ENCODE measurements at regions not wholly inside any gene's neighbourhood (a gene's known extent, or its start where the extent isn't known, plus 50 kb on each side); places are given as distances from the start of the nearest gene placed in this dataset.

GRCh38 chr5:130272837-130273236 is 368.6 kb downstream of the CHSY3 start:
- ChIA-PET CTCF (no interaction called here), POLR2A (no interaction called here)
- H3K36me3 ChIP-seq (ENCODE audit: control insufficient read depth in 2 of 2, insufficient read depth in 1 of 2, low read length in 2 of 2) = no peaks in the 10 kb centered on the region
- H3K27ac ChIP-seq (ENCODE audit: extremely low read depth, low read depth, low read length) = no peak overlapping the region
- no peak for TF ChIP-seq ELK4 (IDR thresholded peaks at IDR 0.05; ENCODE audit: borderline replicate concordance, low read depth, low read length)
- TF ChIP-seq PRDM10 (tag by site-specific recombination; IDR thresholded peaks at IDR 0.05) = no peak
- no peak for TF ChIP-seq BCL11A (tag by site-specific recombination; IDR thresholded peaks at IDR 0.05; ENCODE audit: low read depth)
- no peak for TF ChIP-seq ZBTB7A (tag by site-specific recombination; IDR thresholded peaks at IDR 0.05; ENCODE audit: low read depth)
- no peak for TF ChIP-seq KLF8 (tag by site-specific recombination; IDR thresholded peaks at IDR 0.05)
- TF ChIP-seq ZSCAN16 (tag by site-specific recombination; IDR thresholded peaks at IDR 0.05) = no peak
- no peak for TF ChIP-seq ZNF768 (tag by site-specific recombination; IDR thresholded peaks at IDR 0.05)
- TF ChIP-seq ZFP37 (tag by site-specific recombination; IDR thresholded peaks at IDR 0.05) = no peak
- no peak for TF ChIP-seq ZNF670 (tag by site-specific recombination; IDR thresholded peaks at IDR 0.05; ENCODE audit: low read depth)
- TF ChIP-seq ZNF350 (tag by site-specific recombination; IDR thresholded peaks at IDR 0.05) = no peak
- TF ChIP-seq ZNF146 (tag by site-specific recombination; IDR thresholded peaks at IDR 0.05) = no peak
- TF ChIP-seq ZFHX2 (tag by site-specific recombination; conservative IDR thresholded peaks at IDR 0.05) = no peak
- no peak for TF ChIP-seq ZNF132 (tag by site-specific recombination; IDR thresholded peaks at IDR 0.05; ENCODE audit: borderline replicate concordance)
- TF ChIP-seq PATZ1 (tag by site-specific recombination; IDR thresholded peaks at IDR 0.05) = no peak
- TF ChIP-seq ZBTB49 (tag by site-specific recombination; IDR thresholded peaks at IDR 0.05; ENCODE audit: low read depth) = no peak
- TF ChIP-seq ZNF239 (tag by site-specific recombination; IDR thresholded peaks at IDR 0.05) = no peak
- no peak overlapping the region for H3K4me3 ChIP-seq (ENCODE audit: low read depth, low read length)
- no peaks in the 10 kb centered on the region for H3K4me1 ChIP-seq (ENCODE audit: control insufficient read depth, insufficient read depth, low read length)
- H3K9me3 ChIP-seq (ENCODE audit: control insufficient read depth, insufficient read depth, low read depth, low read length) = no peaks in the 10 kb centered on the region

- ChIA-PET CTCF (no interaction called here), POLR2A (no interaction called here)
- H3K36me3 ChIP-seq (ENCODE audit: control insufficient read depth in 2 of 2, insufficient read depth in 1 of 2, low read length in 2 of 2) = no peaks in the 10 kb centered on the region
- H3K27ac ChIP-seq (ENCODE audit: extremely low read depth, low read depth, low read length) = no peak overlapping the region
- H3K9me3 ChIP-seq (ENCODE audit: control insufficient read depth, insufficient read depth, low read depth, low read length) = no peaks in the 10 kb centered on the region
- H3K4me1 ChIP-seq (ENCODE audit: control insufficient read depth, insufficient read depth, low read length) = no peaks in the 10 kb centered on the region
- H3K4me3 ChIP-seq (ENCODE audit: low read depth, low read length) = no peak overlapping the region
- no peak for TF ChIP-seq ZNF645 (tag by site-specific recombination; IDR thresholded peaks at IDR 0.05)
- no peak for TF ChIP-seq ZBTB7A (tag by site-specific recombination; IDR thresholded peaks at IDR 0.05; ENCODE audit: low read depth)
- TF ChIP-seq YY2 (tag by site-specific recombination; IDR thresholded peaks at IDR 0.05) = no peak
- no peak for TF ChIP-seq ZNF335 (tag by site-specific recombination; conservative IDR thresholded peaks at IDR 0.05)
- TF ChIP-seq ZNF18 (tag by site-specific recombination; IDR thresholded peaks at IDR 0.05) = no peak
- TF ChIP-seq ZNF610 (tag by site-specific recombination; IDR thresholded peaks at IDR 0.05; ENCODE audit: borderline replicate concordance) = no peak
- no peak for TF ChIP-seq FEZF1 (tag by site-specific recombination; IDR thresholded peaks at IDR 0.05)
Observed at GRCh38 chr5:130270786-130271185, 366.5 kb downstream of the CHSY3 start.
